Stimulated activated CD8-positive, alpha-beta memory T cell treated with anti-CD3 and anti-CD28 coated beads, Interleukin-7, amount 100 ng/mL, for 24 hours (primary cell): ENCODE measurements at regions not wholly inside any gene's neighbourhood (a gene's known extent, or its start where the extent isn't known, plus 50 kb on each side); places are given as distances from the start of the nearest gene placed in this dataset.
"Not testable (repeated sequence)": the region's sequence is repeated elsewhere in the genome, so short reads cannot be mapped to it uniquely, and the experiment has no call there.

Source experiments
- DNase-seq: peaks from one replicate; pipeline ENCODE4 v3.0.0-alpha.2; 2020; ENCODE audit warnings: low read depth

GRCh38 chr1:221262677-221263076, 383.4 kb downstream of the HLX start:
- DNase-seq: not testable (repeated sequence)

- DNase-seq: peak; percentile 2
Observed at GRCh38 chr1:221263831-221264767, 384.9 kb downstream of the HLX start.

- no peak for DNase-seq
Observed at GRCh38 chr1:221264848-221265247, 385.6 kb downstream of the HLX start.

- DNase-seq: no peak
Observed at GRCh38 chr1:221268295-221268694, 389.1 kb downstream of the HLX start.

- no peak for DNase-seq
Observed at GRCh38 chr1:221271701-221272100, 392.5 kb downstream of the HLX start.

- no peak for DNase-seq
Observed at GRCh38 chr1:221272940-221273339, 393.7 kb downstream of the HLX start.

- DNase-seq: no peak
Observed at GRCh38 chr1:221274373-221274772, 395.1 kb downstream of the HLX start.

GRCh38 chr1:221276896-221277409, 397.7 kb downstream of the HLX start:
- DNase-seq: no peak

- no peak for DNase-seq
Observed at GRCh38 chr1:221279146-221279545, 399.9 kb downstream of the HLX start.

- no peak for DNase-seq
Observed at GRCh38 chr1:221283532-221283931, 404.3 kb downstream of the HLX start.

GRCh38 chr1:221284028-221284427, 404.8 kb downstream of the HLX start:
- DNase-seq: no peak

GRCh38 chr1:221284991-221285390, 405.7 kb downstream of the HLX start:
- DNase-seq: not testable (repeated sequence)

- DNase-seq: not testable (repeated sequence)
Observed at GRCh38 chr1:221285458-221286210, 406.4 kb downstream of the HLX start.

GRCh38 chr1:221286399-221286798, 407.2 kb downstream of the HLX start:
- no peak for DNase-seq

GRCh38 chr1:221289103-221289502, 409.9 kb downstream of the HLX start:
- DNase-seq: no peak

GRCh38 chr1:221290669-221291068, 411.4 kb downstream of the HLX start:
- no peak for DNase-seq

GRCh38 chr1:221291113-221291512, 411.9 kb downstream of the HLX start:
- no peak for DNase-seq

- no peak for DNase-seq
Observed at GRCh38 chr1:221292652-221293051, 413.4 kb downstream of the HLX start.

- no peak for DNase-seq
Observed at GRCh38 chr1:221294242-221294641, 415.0 kb downstream of the HLX start.

- no peak for DNase-seq
Observed at GRCh38 chr1:221302357-221302756, 423.1 kb downstream of the HLX start.

- no peak for DNase-seq
Observed at GRCh38 chr1:221302810-221303209, 423.6 kb downstream of the HLX start.

- DNase-seq: no peak
Observed at GRCh38 chr1:221303623-221304022, 424.4 kb downstream of the HLX start.

- no peak for DNase-seq
Observed at GRCh38 chr1:221306239-221306638, 427.0 kb downstream of the HLX start.
